CD4-positive, alpha-beta T cell treated with Interleukin-1 beta for 1 hour (primary cell): ENCODE measurements at regions not wholly inside any gene's neighbourhood (a gene's known extent, or its start where the extent isn't known, plus 50 kb on each side); places are given as distances from the start of the nearest gene placed in this dataset.
"Not testable (repeated sequence)": the region's sequence is repeated elsewhere in the genome, so short reads cannot be mapped to it uniquely, and the experiment has no call there.

Experiments
- DNase-seq, 2 donors: peaks; one replicate each; pipeline ENCODE4 v3.0.0-alpha.2; 2020 to 2022

GRCh38 chr2:203585516-203585915 is 50.4 kb upstream of the RAPH1 start:
- no peak for DNase-seq

DNA sequence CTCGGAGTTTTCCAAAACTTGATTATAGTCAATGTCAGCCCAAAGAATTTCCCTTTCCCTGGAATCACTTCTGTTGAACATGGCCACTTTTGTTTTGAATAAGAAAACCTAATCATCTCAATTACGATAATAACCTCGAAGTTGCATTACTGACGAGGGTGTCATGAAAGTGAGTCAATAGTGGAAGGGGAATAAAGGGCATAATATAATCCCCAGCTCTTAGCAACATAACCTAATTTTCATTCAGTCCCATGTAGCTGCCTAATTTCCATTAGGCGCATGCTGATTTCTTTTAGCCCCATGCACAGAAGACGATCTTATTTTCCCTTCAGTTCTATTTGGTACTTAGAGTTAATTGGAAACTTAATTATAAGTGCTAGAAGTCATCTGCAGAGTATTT is 51.1 kb upstream of the RAPH1 start:
- DNase-seq, result no peak

- DNase-seq, result no peak
Observed at GRCh38 chr2:203586696-203587095, 51.6 kb upstream of the RAPH1 start.

- DNase-seq, result no peak
Observed at GRCh38 chr2:203590496-203590895, 55.4 kb upstream of the RAPH1 start.

DNA sequence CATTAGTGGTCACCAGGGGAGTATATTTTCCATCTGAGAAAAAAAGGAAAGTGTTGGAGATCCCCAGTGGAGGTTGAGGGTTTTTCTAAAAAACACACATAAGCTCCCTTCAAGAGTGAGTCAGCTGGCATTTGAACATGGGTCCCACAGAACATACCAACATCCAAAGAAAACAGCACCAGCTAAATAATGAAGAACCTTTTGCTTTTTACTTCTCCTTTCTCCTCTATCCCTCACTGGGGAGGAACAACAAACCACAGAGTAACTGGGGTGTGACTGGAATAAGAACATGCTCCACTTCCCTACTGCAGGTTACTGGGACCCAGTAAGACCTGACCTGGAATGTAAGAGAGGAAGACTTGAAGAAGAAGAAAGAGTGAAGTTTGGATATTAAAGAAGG is 56.5 kb upstream of the RAPH1 start:
- peak in 1 of 2 donors; percentile 2 for DNase-seq

- DNase-seq, result no peak
Observed at GRCh38 chr2:203592470-203592869, 57.4 kb upstream of the RAPH1 start.

GRCh38 chr2:203594541-203594940 is 59.4 kb upstream of the RAPH1 start:
- DNase-seq, result no peak

GRCh38 chr2:203596183-203596582 is 61.1 kb upstream of the RAPH1 start:
- DNase-seq, result no peak

DNA sequence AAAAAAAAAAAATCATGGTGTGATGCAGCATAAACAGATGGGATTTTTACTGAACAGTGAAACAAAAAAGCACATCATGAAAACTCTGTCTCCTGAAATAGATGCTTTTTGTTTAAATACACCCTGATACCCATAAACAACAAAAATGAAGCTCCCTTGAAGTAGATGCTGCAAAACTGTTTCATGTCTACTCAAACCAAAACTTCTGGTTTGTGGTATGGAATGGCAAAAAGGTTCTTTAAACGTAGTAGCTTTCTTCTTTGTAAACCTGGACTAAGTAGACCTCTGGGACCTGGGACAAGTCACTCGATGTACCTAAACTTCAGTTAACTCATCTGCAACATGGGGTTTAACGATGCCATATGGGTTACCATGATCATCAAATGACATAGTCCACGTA is 64.4 kb upstream of the RAPH1 start:
- no peak for DNase-seq

DNA sequence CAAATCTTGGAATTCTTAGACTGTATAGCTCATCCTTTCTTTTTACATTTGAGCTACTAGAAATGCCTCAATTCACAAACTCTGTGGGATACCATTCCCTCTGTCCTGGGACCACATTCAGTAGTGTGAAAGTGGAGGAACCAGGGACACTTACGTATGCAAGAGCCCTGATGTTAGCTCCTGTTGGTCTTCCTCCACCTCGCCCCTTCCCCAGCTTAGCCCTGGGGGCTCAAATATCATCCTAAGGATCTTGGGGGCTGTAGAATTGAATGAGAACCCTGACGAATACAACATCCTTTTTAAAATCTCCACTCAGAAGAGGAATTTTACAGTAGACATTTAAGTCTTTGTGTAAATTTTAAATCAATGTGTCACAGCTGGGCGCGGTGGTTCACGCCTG is 65.2 kb upstream of the RAPH1 start:
- DNase-seq, result no peak

DNA sequence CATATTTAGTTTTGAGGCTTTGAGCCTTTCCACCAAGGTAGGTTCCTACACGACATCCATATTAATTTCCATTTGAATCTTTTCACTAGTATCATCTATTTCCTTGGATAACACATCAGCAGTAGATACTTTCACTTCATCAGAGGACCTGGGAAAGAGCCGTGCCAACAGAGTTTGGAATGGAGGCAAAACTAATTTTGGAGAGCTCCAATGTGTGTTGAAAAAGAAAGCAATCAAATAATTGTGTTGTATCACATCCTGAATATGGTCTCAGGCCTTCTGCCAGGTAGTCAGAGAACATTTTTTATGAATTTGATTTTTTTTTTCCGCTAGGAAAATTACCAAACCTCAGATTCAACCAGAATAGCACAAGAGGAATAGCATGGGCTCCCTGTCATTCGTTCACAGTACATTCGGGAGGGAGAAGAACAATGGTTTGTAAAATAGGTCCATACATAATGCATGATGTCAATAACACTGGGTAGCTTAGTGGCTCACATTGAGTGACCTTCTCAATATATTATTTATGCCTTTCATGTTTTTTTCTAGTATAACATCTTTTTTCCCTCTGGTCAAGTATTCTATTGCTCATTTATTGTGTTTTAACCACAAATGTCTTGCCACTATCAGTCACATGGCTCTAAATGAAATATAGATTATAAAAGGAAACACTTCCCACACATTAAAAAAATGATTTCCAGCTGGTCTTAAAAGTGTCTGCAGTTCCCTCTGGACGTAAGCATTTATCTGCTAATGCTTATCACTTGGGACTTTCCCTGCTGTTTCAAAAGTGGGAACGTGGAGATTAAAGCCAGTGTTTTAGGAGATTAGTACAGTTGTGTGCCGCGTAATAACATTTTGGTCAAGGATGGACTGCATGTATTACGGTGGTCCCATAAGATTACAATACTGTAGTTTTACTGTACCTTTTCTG is 68.6 kb upstream of the RAPH1 start:
- no peak for DNase-seq

- DNase-seq, result no peak
Observed at GRCh38 chr2:203605302-203605701, 70.2 kb upstream of the RAPH1 start.

DNA sequence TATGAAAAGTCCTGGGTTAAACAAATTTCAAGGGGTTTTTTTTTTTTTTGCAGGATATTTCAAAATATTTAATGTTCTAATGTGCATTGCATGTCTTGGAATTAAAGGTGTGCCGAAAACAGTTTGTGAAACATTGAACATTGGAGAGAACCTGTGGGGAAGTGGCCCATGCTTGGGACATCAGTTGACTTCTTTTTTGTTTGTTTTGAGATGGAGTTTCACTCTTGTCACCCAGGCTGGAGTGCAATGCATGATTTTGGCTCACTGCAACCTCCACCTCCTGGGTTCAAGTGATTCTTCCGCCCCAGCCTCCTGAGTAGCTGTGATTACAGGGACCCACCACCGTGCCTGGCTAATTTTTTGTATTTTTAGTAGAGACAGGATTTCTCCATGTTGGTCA is 71.0 kb upstream of the RAPH1 start:
- no peak for DNase-seq

DNA sequence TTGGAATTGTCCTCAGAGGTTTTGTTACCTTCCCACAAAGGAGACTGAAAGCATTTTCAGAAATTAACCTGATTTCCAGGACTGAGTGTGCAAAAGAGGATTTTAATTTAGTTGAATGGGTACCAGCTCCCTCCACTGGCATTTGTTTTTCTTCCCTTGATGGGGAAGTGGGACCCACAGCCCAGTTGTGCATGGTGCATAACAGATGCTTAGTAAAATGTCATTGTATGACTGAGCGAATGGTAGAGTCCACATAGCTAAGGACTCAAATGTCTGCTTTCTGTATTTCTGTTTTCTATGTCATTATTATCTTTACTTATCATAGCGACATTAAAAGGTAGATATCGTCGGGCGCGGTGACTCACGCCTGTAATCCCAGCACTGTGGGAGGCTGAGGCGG is 75.5 kb upstream of the RAPH1 start:
- no peak for DNase-seq

- no peak for DNase-seq
Observed at GRCh38 chr2:203612246-203612645, 77.1 kb upstream of the RAPH1 start.

DNA sequence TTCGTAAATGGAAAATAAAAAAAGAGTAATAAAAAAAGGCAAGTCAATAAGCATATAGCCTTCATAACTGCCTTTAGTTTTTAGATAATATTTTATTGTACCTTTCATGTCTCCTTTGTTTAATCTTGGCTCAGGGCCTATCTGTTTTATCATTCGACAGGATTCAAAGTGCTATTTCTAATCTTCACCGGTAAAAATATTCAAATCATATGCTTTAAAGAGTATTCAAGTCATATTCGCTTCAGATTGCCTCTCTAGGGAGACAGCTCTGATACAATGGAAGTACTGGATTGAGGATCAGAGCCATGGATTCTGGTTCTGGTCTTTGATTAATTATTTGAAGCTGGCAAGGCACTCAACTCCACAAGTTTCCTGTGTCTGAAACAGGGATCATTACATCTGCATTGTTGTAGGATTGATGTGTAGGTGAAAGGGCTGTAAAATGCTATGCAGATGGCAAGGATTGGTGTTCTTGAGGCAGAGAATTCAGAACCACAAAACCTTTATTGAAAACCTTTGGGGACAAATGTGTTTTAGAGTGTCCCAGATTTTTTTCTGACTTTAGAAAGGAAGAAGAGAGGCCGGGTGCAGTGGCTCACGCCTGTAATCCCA is 84.3 kb upstream of the RAPH1 start:
- no peak for DNase-seq

- DNase-seq, result no peak
Observed at GRCh38 chr2:203621981-203622515, 84.4 kb upstream of the CD28 start.

DNA sequence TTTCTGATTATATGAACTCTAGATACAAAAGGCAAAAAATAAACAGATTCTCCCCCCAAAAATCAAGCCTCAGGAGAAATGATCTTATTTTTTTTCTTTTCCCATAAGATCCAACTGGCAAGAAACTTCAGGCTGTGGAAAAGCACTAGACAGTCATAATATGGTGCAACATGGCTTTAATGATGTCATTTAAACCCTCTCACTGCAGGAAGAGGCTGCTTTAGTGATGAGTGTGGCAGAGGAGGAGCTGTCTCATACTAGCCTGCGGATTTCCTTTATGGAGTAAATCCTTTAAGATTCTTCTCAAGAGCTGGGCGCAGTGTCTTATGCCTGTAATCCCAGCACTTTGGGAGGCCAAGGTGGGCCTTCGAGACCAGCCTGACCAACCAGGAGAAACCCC is 83.3 kb upstream of the CD28 start:
- DNase-seq, result no peak

DNA sequence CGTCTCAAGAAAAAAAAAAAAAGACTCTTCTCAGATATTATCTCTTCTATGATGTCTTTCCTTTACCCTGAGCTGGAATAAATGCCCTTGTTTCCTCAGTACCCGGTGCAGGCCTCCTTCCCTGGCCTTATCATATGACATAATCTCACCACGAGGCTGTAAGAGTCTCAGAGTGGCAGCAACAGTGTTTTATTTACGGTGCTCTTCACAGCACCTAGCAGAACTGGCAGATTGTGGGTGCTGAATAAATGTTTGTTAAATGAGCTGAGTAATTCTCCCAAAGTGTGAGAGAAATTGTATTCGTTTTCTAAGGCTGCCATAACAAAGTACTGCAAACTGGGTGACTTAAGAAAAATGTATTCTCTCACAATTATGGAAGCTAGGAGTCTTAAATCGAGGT is 82.8 kb upstream of the CD28 start:
- no peak for DNase-seq

GRCh38 chr2:203625701-203626100 is 80.7 kb upstream of the CD28 start:
- DNase-seq, result no peak

- not testable (repeated sequence) for DNase-seq
Observed at GRCh38 chr2:203626247-203626646, 80.2 kb upstream of the CD28 start.

- no peak for DNase-seq
Observed at GRCh38 chr2:203626952-203627681, 79.3 kb upstream of the CD28 start.

GRCh38 chr2:203629699-203630098 is 76.7 kb upstream of the CD28 start:
- DNase-seq, result no peak
